K562 (cell line): ENCODE measurements at regions not wholly inside any gene's neighbourhood (a gene's known extent, or its start where the extent isn't known, plus 50 kb on each side); places are given as distances from the start of the nearest gene placed in this dataset.

Experiments
- ATAC-seq: fragments of 200-7000 bp; cut with Tn5 transposase; 3 replicates; pipeline ENCODE4 v1.9.1; 2020; ENCODE audit warnings: moderate library complexity
- BruUV-seq: library from RNA; stranded (reverse); fragments of 400-500 nt; replicated peaks from 2 replicates; lab custom pipeline; 2021; lab: Mats Ljungman, UMichigan
- CTCF ChIA-PET: fragments of 300-600 bp; formaldehyde crosslinking; extraction: SDS; loops from one replicate; lab custom pipeline; 2021; ENCODE audit warnings: low intra/inter-chr PET ratio; lab: Yijun Ruan, JAX
- POLR2A ChIA-PET: fragments of 300-600, 350-650 bp; sonication (Branson Sonifier 250); formaldehyde crosslinking; extraction: SDS; loops from one replicate; lab custom pipeline; 2021; ENCODE audit warnings: antibody characterized with exemption, inconsistent platforms; lab: Yijun Ruan, JAX
- DNase-seq, 4 experiments: peaks; one replicate each; pipeline versions ENCODE4 v3.0.0 to v3.0.0-alpha.2; 2011 to 2018; ENCODE audit warnings: low spot score in 3 of 4, mixed read lengths in 3 of 4; ENCODE audit errors: extremely low read depth in 1 of 4
- FAIRE-seq: peaks from 2 replicates; lab custom pipeline; 2011; peaks lifted over from hg19 to GRCh38; lab: Jason Lieb, UNC
- H2AFZ ChIP-seq: 2 replicates; pipeline ENCODE4 v1.6.0; 2011; ENCODE audit warnings: low read depth, low read length, control low read depth, inconsistent platforms
- H3K27ac ChIP-seq: fragments of 200-600 bp; 3 replicates; pipeline ENCODE4 v1.8.0; 2011; ENCODE audit warnings: low read depth, mild to moderate bottlenecking, control low read depth, inconsistent platforms, low read length, moderate library complexity, mixed read lengths; ENCODE audit errors: extremely low read depth
- H3K27me3 ChIP-seq, 2 experiments: fragments of 300-600 bp in 1 of 2; 2 replicates in 1 of 2; 3 replicates in 1 of 2; pipeline versions ENCODE4 v1.6.0 to v1.8.0; 2011; ENCODE audit warnings: inconsistent platforms in 2 of 2, low read length in 2 of 2, mild to moderate bottlenecking in 1 of 2, mixed read lengths in 1 of 2, moderate library complexity in 1 of 2; ENCODE audit not compliant: control insufficient read depth in 2 of 2, insufficient read depth in 2 of 2
- H3K36me3 ChIP-seq: fragments of 300-600 bp; 3 replicates; pipeline ENCODE4 v1.8.0; 2011; ENCODE audit warnings: mild to moderate bottlenecking, low read length, inconsistent platforms; ENCODE audit not compliant: control insufficient read depth, insufficient read depth
- H3K4me1 ChIP-seq, 2 experiments: fragments of 200-600 bp in 1 of 2; replicated peaks in 1 of 2; 2 replicates in 1 of 2; 3 replicates in 1 of 2; pipeline versions ENCODE4 v1.5.1 to v1.8.0; 2011; ENCODE audit warnings: inconsistent platforms in 2 of 2, low read length in 2 of 2, mild to moderate bottlenecking in 1 of 2, mixed read lengths in 1 of 2, moderate library complexity in 1 of 2; ENCODE audit not compliant: control insufficient read depth in 2 of 2, insufficient read depth in 2 of 2
- H3K4me2 ChIP-seq: 2 replicates; pipeline ENCODE4 v1.6.1; 2011; ENCODE audit warnings: low read length, control low read depth, inconsistent platforms, mixed read lengths; ENCODE audit not compliant: insufficient read depth
- H3K4me3 ChIP-seq: fragments of 200-600 bp; sonication (generic), shearing (Covaris generic); 2 replicates; pipeline ENCODE4 v1.5.1; 2016; ENCODE audit warnings: control low read depth, inconsistent platforms
- H3K79me2 ChIP-seq: fragments of 200-600 bp; 3 replicates; pipeline ENCODE4 v1.8.0; 2011; ENCODE audit warnings: low read length, inconsistent platforms; ENCODE audit not compliant: control insufficient read depth, insufficient read depth
- H3K9ac ChIP-seq, 2 experiments: 2 replicates each; pipeline versions ENCODE4 v1.6.0 to v1.6.1; 2011; ENCODE audit warnings: low read depth in 2 of 2, low read length in 2 of 2, control low read depth in 1 of 2, inconsistent platforms in 1 of 2, mild to moderate bottlenecking in 1 of 2, mixed read lengths in 1 of 2; ENCODE audit not compliant: insufficient read depth in 1 of 2
- H3K9me1 ChIP-seq: one replicate; pipeline ENCODE4 v1.6.0; 2011; ENCODE audit warnings: inconsistent platforms, mild to moderate bottlenecking, low read length, moderate library complexity; ENCODE audit not compliant: control insufficient read depth, insufficient read depth
- H3K9me3 ChIP-seq: replicated peaks from 2 replicates; pipeline ENCODE4 v1.5.1; 2011; ENCODE audit warnings: low read depth, low read length, inconsistent platforms; ENCODE audit not compliant: control insufficient read depth, insufficient read depth
- H4K20me1 ChIP-seq: replicated peaks from 2 replicates; pipeline ENCODE4 v1.6.1; 2011; ENCODE audit warnings: low read length, inconsistent platforms, mixed read lengths; ENCODE audit not compliant: control insufficient read depth, insufficient read depth
- PTBP1 ChIP-seq: fragments of 200-400 bp; formaldehyde crosslinking; IDR thresholded peaks from 2 replicates; pipeline ENCODE4 v1.6.1; 2017; ENCODE audit warnings: low read depth, low read length
- SMAD3 ChIP-seq: fragments of 450-650 bp; formaldehyde crosslinking; conservative IDR thresholded peaks from 2 replicates; pipeline ENCODE4 v1.4.0; 2020; ENCODE audit warnings: mild to moderate bottlenecking
- ZBTB7A ChIP-seq: IDR thresholded peaks from 2 replicates; pipeline ENCODE4 v1.6.1; 2011; ENCODE audit warnings: low read depth, mild to moderate bottlenecking, low read length, moderate library complexity, borderline replicate concordance; ENCODE audit not compliant: control insufficient read depth
- ZNF12 ChIP-seq: sonication (generic); formaldehyde crosslinking; IDR thresholded peaks from 2 replicates; pipeline ENCODE4 v1.4.0; 2020; ENCODE audit warnings: mild to moderate bottlenecking, missing genetic modification reagents
- ZNF785 ChIP-seq: fragments of 250-450 bp; sonication (Bioruptor Pico); IDR thresholded peaks from 2 replicates; pipeline ENCODE4 v1.4.0; 2020; ENCODE audit warnings: mild to moderate bottlenecking
- WGBS: fragments of 100-300 bp; shearing (Covaris generic); methylation state at CpG from one replicate; pipeline ENCODE4 v1.1.6; 2016; ENCODE audit warnings: low coverage, mixed read lengths; ENCODE audit not compliant: insufficient coverage; ENCODE audit errors: missing lambda C conversion rate; 5-methylcytosine and 5-hydroxymethylcytosine counted together
- in situ Hi-C: fragments of 300-500 bp; cut with MboI; formaldehyde crosslinking; loops from 4 replicates; pipeline ENCODE4 v1.15.0; 2018; ENCODE audit warnings: inconsistent platforms, mixed read lengths
- intact Hi-C: fragments of 100-400 bp; cut with micrococcal nuclease; formaldehyde crosslinking; loops from 2 replicates; pipeline ENCODE4 v1.14.2; 2022
- TF ChIP-seq, protein P1 (sequence below): sonication (generic); formaldehyde crosslinking; IDR thresholded peaks from 2 replicates; pipeline ENCODE4 v1.8.1; 2023; ENCODE audit warnings: mild to moderate bottlenecking, missing genetic modification reagents
- TF ChIP-seq, protein P2 (sequence below): fragments of 250-450 bp; sonication (Bioruptor Pico); IDR thresholded peaks from 2 replicates; pipeline ENCODE4 v1.5.0; 2022; ENCODE audit warnings: mild to moderate bottlenecking

DNA sequence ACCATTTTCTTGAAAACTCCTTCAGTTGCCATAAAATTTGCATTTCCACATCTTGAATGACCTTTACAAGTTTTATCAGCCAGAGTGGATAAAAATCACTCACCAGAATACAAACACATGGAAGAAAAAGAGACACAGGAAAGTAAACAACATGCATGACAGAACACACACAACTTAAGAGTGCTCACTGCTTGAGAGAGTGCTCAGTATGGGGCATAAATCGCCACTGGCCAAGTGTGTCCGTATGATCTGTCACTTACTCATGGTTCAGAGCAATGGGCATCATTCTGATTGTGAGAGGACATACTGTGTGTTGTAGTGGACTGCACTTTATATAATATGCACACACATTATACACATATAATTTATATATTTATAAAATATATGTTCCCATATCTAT lies 155.6 kb upstream of the NTRK2 start:
- H3K9ac ChIP-seq = no peak overlapping the region
- 0% methylated on average over 2 of the region's 2 CpGs for WGBS
- no peak overlapping the region for H3K4me2 ChIP-seq
- ATAC-seq (no peak), DNase-seq (no peak), FAIRE-seq (no peak)
- intact Hi-C loops (no loop called here), in situ Hi-C loops (no loop called here)
- no TSS peak for BruUV-seq
- TF ChIP-seq, protein P1, sequence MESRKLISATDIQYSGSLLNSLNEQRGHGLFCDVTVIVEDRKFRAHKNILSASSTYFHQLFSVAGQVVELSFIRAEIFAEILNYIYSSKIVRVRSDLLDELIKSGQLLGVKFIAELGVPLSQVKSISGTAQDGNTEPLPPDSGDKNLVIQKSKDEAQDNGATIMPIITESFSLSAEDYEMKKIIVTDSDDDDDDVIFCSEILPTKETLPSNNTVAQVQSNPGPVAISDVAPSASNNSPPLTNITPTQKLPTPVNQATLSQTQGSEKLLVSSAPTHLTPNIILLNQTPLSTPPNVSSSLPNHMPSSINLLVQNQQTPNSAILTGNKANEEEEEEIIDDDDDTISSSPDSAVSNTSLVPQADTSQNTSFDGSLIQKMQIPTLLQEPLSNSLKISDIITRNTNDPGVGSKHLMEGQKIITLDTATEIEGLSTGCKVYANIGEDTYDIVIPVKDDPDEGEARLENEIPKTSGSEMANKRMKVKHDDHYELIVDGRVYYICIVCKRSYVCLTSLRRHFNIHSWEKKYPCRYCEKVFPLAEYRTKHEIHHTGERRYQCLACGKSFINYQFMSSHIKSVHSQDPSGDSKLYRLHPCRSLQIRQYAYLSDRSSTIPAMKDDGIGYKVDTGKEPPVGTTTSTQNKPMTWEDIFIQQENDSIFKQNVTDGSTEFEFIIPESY (CRISPR knock-in tag) = no peak
- TF ChIP-seq ZBTB7A (no peak), PTBP1 (no peak), ZNF12 (CRISPR knock-in tag) (no peak), SMAD3 (CRISPR knock-in tag) (no peak), ZNF785 (CRISPR knock-in tag) (no peak)
- TF ChIP-seq, protein P2, sequence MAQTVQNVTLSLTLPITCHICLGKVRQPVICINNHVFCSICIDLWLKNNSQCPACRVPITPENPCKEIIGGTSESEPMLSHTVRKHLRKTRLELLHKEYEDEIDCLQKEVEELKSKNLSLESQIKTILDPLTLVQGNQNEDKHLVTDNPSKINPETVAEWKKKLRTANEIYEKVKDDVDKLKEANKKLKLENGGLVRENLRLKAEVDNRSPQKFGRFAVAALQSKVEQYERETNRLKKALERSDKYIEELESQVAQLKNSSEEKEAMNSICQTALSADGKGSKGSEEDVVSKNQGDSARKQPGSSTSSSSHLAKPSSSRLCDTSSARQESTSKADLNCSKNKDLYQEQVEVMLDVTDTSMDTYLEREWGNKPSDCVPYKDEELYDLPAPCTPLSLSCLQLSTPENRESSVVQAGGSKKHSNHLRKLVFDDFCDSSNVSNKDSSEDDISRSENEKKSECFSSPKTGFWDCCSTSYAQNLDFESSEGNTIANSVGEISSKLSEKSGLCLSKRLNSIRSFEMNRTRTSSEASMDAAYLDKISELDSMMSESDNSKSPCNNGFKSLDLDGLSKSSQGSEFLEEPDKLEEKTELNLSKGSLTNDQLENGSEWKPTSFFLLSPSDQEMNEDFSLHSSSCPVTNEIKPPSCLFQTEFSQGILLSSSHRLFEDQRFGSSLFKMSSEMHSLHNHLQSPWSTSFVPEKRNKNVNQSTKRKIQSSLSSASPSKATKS (CRISPR knock-in tag) = no peak
- H3K79me2 ChIP-seq = no peaks in the 10 kb centered on the region
- no peaks in the 10 kb centered on the region for H4K20me1 ChIP-seq
- ChIA-PET CTCF (no interaction called here), POLR2A (no interaction called here)
- no peak overlapping the region for H3K4me3 ChIP-seq
- H3K9me3 ChIP-seq = no peaks in the 10 kb centered on the region
- no peak overlapping the region for H2AFZ ChIP-seq
- H3K9me1 ChIP-seq = no peaks in the 10 kb centered on the region
- H3K27ac ChIP-seq = no peak overlapping the region
- no peaks in the 10 kb centered on the region for H3K4me1 ChIP-seq
- no peaks in the 10 kb centered on the region for H3K36me3 ChIP-seq
- no peaks in the 10 kb centered on the region for H3K27me3 ChIP-seq
